Stomach (tissue), 8 donors: ENCODE measurements at regions not wholly inside any gene's neighbourhood (a gene's known extent, or its start where the extent isn't known, plus 50 kb on each side); places are given as distances from the start of the nearest gene placed in this dataset.

Experiments used
- DNase-seq, 2 donors: peaks; one replicate each; pipeline versions ENCODE4 v3.0.0 to v3.0.0-alpha.2; 2013 to 2019
- H3K27ac ChIP-seq, 5 donors: fragments of 200-600 bp in 4 of 5; sonication (generic) in 4 of 5; one replicate each; pipeline ENCODE4 v1.5.1; 2013 to 2019; ENCODE audit warnings: mild to moderate bottlenecking in 1 of 5, moderate library complexity in 1 of 5
- H3K27me3 ChIP-seq, 3 donors: fragments of 200-600 bp; sonication (generic); one replicate each; pipeline ENCODE4 v1.5.1; 2017 to 2019; ENCODE audit warnings: mixed run types in 1 of 3
- H3K36me3 ChIP-seq, 4 donors: fragments of 200-600 bp; sonication (generic); 1 replicate in 3 of 4; 2 replicates in 1 of 4; pipeline ENCODE4 v1.5.1; 2016 to 2019
- H3K4me1 ChIP-seq, 4 donors: fragments of 200-600 bp; sonication (generic); one replicate each; pipeline ENCODE4 v1.5.1; 2016 to 2019
- H3K4me3 ChIP-seq, 4 donors: fragments of 200-600 bp; sonication (generic) in 3 of 4; one replicate each; pipeline ENCODE4 v1.5.1; 2016 to 2019; ENCODE audit warnings: mild to moderate bottlenecking in 1 of 4
- H3K9me3 ChIP-seq, 4 donors: fragments of 200-600 bp; sonication (generic); one replicate each; pipeline ENCODE4 v1.5.1; 2016 to 2019
- CTCF ChIP-seq, 7 experiments: fragments of 450-650 bp in 4 of 7; fragments of 200-600 bp in 3 of 7; sonication (generic) in 3 of 7; IDR thresholded peaks; one replicate each; pipeline ENCODE4 v1.5.1; 2016 to 2019; ENCODE audit warnings: antibody characterized with exemption in 7 of 7, control low read depth in 2 of 7, mild to moderate bottlenecking in 1 of 7
- EP300 ChIP-seq: sonication (generic); formaldehyde crosslinking; IDR thresholded peaks from one replicate; pipeline ENCODE4 v1.6.1; 2017; ENCODE audit warnings: antibody characterized with exemption
- POLR2A ChIP-seq, 4 donors: fragments of 450-650 bp; IDR thresholded peaks; one replicate each; pipeline ENCODE4 v1.6.1; 2016; ENCODE audit warnings: antibody characterized with exemption in 4 of 4, control low read depth in 2 of 4, mild to moderate bottlenecking in 1 of 4, moderate library complexity in 1 of 4
- POLR2AphosphoS5 ChIP-seq, 3 donors: sonication (generic); formaldehyde crosslinking; IDR thresholded peaks; one replicate each; pipeline ENCODE4 v1.6.1; 2016; ENCODE audit warnings: antibody characterized with exemption in 3 of 3
- WGBS, 5 donors: extraction: QIAGEN DNeasy Blood & Tissue Kit in 3 of 5; methylation state at CpG; one replicate each; pipeline versions ENCODE4 v1.1.5 to v1.1.7; 2013 to 2018; 5-methylcytosine and 5-hydroxymethylcytosine counted together
- intact Hi-C: fragments of 100-400 bp; cut with DNase I; formaldehyde crosslinking; loops from one replicate; pipeline ENCODE4 v1.15.1; 2023; ENCODE audit warnings: low total_unique reads
- donor health status: healthy with polysubstance abuse.
- donor health status: Bipolar disorder and iron deficiency.
- donor health status: healthy.

GRCh38 chr15:93505506-93505905 is 416.5 kb upstream of the RGMA start:
- H3K27me3 ChIP-seq = no peaks in the 10 kb centered on the region
- H3K36me3 ChIP-seq = no peaks in the 10 kb centered on the region
- TF ChIP-seq CTCF (IDR thresholded peaks at IDR 0.05) (no peak), POLR2AphosphoS5 (IDR thresholded peaks at IDR 0.05) (no peak)
- no peak overlapping the region for H3K27ac ChIP-seq
- WGBS, 5 donors = 90 to 95% (median 92%) methylated on average over 9 to 16 of the region's 16 CpGs
- intact Hi-C loops = no loop called here
- DNase-seq = no peak
- H3K9me3 ChIP-seq = no peaks in the 10 kb centered on the region
- H3K4me1 ChIP-seq = no peaks in the 10 kb centered on the region
- no peak overlapping the region for H3K4me3 ChIP-seq

- H3K4me1 ChIP-seq = no peaks in the 10 kb centered on the region
- no peak for DNase-seq
- 75 to 88% (median 81%) methylated on average over 2 of the region's 2 CpGs for WGBS, 5 donors
- intact Hi-C loops = no loop called here
- no peaks in the 10 kb centered on the region for H3K9me3 ChIP-seq
- TF ChIP-seq CTCF (IDR thresholded peaks at IDR 0.05) (no peak), POLR2A (IDR thresholded peaks at IDR 0.05) (no peak), EP300 (no peak), POLR2AphosphoS5 (IDR thresholded peaks at IDR 0.05) (no peak)
- H3K27ac ChIP-seq = no peak overlapping the region
- H3K4me3 ChIP-seq = no peak overlapping the region
- H3K36me3 ChIP-seq = no peaks in the 10 kb centered on the region
- H3K27me3 ChIP-seq = no peaks in the 10 kb centered on the region
Observed at GRCh38 chr15:93501946-93502345, 412.9 kb upstream of the RGMA start.

GRCh38 chr15:93500155-93500554 is 411.1 kb upstream of the RGMA start:
- TF ChIP-seq POLR2AphosphoS5 (IDR thresholded peaks at IDR 0.05) (no peak), EP300 (no peak), POLR2A (IDR thresholded peaks at IDR 0.05) (no peak), CTCF (IDR thresholded peaks at IDR 0.05) (no peak)
- H3K36me3 ChIP-seq = no peaks in the 10 kb centered on the region
- 36 to 47% (median 44%) methylated on average over 2 of the region's 2 CpGs for WGBS, 5 donors

GRCh38 chr15:93497291-93497690 is 408.3 kb upstream of the RGMA start:
- WGBS, 5 donors = 61 to 75% (median 67%) methylated on average over 2 of the region's 2 CpGs
- H3K27me3 ChIP-seq = no peaks in the 10 kb centered on the region
- intact Hi-C loops = no loop called here

More at GRCh38 chr15:93500155-93500554, 411.1 kb upstream of the RGMA start:
- H3K27ac ChIP-seq = no peak overlapping the region
- no peaks in the 10 kb centered on the region for H3K9me3 ChIP-seq
- intact Hi-C loops = no loop called here
- H3K27me3 ChIP-seq = no peaks in the 10 kb centered on the region
- DNase-seq = no peak
- H3K4me1 ChIP-seq = peaks cover 0 to 7% (median 0%) of the 10 kb centered on the region in 4 donors
- no peak overlapping the region for H3K4me3 ChIP-seq

GRCh38 chr15:93496888-93497287 is 407.9 kb upstream of the RGMA start:
- Histone ChIP-seq H3K27me3 (no peaks in the 10 kb centered on the region), H3K27ac (no peak overlapping the region), H3K36me3 (no peaks in the 10 kb centered on the region), H3K9me3 (no peaks in the 10 kb centered on the region), H3K4me3 (no peak overlapping the region), H3K4me1 (peaks cover 0 to 7% (median 0%) of the 10 kb centered on the region in 4 donors)
- no peak for TF ChIP-seq POLR2AphosphoS5 (IDR thresholded peaks at IDR 0.05)
- TF ChIP-seq POLR2A (IDR thresholded peaks at IDR 0.05) = no peak
- no peak for TF ChIP-seq EP300
- no peak for TF ChIP-seq CTCF (IDR thresholded peaks at IDR 0.05)
- no peak for DNase-seq
- intact Hi-C loops = no loop called here
- WGBS, 5 donors = 50 to 64% (median 57%) methylated on average over 5 of the region's 5 CpGs

More at GRCh38 chr15:93497291-93497690, 408.3 kb upstream of the RGMA start:
- TF ChIP-seq POLR2A (IDR thresholded peaks at IDR 0.05) = no peak
- no peak for TF ChIP-seq POLR2AphosphoS5 (IDR thresholded peaks at IDR 0.05)
- no peak for TF ChIP-seq EP300
- no peak overlapping the region for H3K4me3 ChIP-seq
- H3K9me3 ChIP-seq = no peaks in the 10 kb centered on the region
- no peak overlapping the region for H3K27ac ChIP-seq
- no peaks in the 10 kb centered on the region for H3K36me3 ChIP-seq
- no peak for DNase-seq
- peaks cover 0 to 7% (median 0%) of the 10 kb centered on the region in 4 donors for H3K4me1 ChIP-seq
